Epithelial cell of esophagus (primary cell): ENCODE measurements at regions not wholly inside any gene's neighbourhood (a gene's known extent, or its start where the extent isn't known, plus 50 kb on each side); places are given as distances from the start of the nearest gene placed in this dataset.

ENCODE experiments used
- DNase-seq: peaks from one replicate; pipeline ENCODE4 v3.0.0; 2010; ENCODE audit warnings: low read depth
- H3K4me3 ChIP-seq: 2 replicates; pipeline ENCODE4 v1.5.1; 2011; ENCODE audit warnings: mild to moderate bottlenecking, low read length, control low read depth
- TF ChIP-seq, protein P1 (sequence below): IDR thresholded peaks from 2 replicates; pipeline ENCODE4 v1.5.1; 2011; ENCODE audit warnings: low read depth, mild to moderate bottlenecking, low read length, control low read depth, inconsistent platforms; ENCODE audit not compliant: insufficient read depth; ENCODE audit errors: missing control alignments

DNA sequence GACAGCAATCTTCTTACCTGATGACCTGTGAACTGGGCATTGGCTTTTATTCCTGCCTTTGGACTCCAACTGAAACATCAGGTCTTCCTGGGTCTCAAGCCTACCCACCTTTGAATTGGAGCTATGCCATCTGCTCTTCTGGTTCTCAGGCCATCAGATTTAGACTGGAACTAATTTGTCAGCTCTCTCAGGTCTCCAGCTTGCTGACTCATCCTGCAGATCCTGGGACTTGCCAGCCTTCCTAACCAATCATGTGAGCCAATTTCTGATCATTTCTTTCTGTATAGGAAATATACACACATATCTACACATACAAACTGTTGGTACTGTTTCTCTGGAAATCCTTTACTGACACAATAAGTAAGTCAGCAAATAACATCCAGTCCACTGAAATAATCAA, 65.3 kb upstream of the TSPAN8 start:
- DNase-seq: peak; percentile 4
- no peak overlapping the region for H3K4me3 ChIP-seq
- TF ChIP-seq, protein P1, sequence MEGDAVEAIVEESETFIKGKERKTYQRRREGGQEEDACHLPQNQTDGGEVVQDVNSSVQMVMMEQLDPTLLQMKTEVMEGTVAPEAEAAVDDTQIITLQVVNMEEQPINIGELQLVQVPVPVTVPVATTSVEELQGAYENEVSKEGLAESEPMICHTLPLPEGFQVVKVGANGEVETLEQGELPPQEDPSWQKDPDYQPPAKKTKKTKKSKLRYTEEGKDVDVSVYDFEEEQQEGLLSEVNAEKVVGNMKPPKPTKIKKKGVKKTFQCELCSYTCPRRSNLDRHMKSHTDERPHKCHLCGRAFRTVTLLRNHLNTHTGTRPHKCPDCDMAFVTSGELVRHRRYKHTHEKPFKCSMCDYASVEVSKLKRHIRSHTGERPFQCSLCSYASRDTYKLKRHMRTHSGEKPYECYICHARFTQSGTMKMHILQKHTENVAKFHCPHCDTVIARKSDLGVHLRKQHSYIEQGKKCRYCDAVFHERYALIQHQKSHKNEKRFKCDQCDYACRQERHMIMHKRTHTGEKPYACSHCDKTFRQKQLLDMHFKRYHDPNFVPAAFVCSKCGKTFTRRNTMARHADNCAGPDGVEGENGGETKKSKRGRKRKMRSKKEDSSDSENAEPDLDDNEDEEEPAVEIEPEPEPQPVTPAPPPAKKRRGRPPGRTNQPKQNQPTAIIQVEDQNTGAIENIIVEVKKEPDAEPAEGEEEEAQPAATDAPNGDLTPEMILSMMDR: no peak

DNA sequence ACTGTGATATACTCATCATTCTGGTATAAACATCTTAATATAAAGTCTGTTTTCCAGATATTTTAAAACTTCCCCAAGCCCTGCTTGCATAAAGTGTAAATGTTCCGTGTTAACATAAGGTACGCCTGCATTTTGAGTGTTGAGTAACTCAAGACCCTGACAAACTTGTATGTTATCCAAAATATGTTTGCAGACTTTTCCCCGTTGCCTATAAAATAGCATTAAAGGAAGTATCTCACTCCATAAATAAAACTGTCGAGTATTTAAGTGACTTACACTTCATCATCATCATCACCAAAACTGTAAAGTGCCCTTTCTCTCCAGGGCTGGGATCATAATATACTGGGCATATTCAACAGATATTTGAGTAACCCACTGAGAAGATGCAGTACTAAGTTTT, 64.6 kb upstream of the TSPAN8 start:
- TF ChIP-seq, protein P1: no peak
- no peak overlapping the region for H3K4me3 ChIP-seq
- no peak for DNase-seq

DNA sequence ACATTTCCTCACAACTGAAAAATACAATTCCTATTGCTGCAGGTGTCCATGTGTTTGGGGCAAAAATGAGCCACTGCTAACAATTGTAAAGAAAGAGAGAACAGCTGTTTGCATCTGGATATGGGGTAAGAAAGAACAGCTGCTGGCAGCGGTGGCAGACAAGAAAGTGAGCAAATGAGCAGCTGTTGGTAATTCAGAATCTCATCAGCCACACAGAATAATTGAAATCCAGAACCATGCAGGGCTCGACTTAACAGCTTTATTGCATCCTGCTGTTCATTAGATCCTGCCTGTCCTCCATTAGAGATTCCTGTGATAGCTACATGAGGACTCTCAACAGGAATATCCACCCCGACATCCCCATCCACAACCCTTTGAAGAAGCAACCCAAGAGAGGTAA, 62.5 kb upstream of the TSPAN8 start:
- no peak overlapping the region for H3K4me3 ChIP-seq

DNA sequence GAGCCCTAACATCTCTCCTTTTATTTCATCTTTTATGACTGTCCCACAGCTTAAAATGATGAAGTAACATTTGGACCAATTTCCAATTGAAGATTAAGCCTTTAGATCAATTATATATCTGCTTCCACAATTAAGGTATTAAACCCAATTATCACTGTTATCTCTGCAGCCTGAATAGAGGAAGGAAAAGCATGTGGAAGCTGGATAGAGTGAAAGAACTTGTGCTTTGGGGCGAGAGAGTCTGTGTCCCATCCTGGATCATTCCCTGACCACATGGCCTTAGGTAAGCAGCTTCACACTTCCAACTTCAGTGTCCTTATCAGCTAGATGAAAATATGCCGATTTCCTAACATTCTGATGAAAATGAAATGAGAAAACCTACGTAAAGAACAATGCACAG, 61.4 kb upstream of the TSPAN8 start:
- H3K4me3 ChIP-seq: no peak overlapping the region
- no peak for DNase-seq
- TF ChIP-seq, protein P1: no peak

More for the DNA sequence above, 62.5 kb upstream of the TSPAN8 start:
- TF ChIP-seq, protein P1: no peak
- no peak for DNase-seq

DNA sequence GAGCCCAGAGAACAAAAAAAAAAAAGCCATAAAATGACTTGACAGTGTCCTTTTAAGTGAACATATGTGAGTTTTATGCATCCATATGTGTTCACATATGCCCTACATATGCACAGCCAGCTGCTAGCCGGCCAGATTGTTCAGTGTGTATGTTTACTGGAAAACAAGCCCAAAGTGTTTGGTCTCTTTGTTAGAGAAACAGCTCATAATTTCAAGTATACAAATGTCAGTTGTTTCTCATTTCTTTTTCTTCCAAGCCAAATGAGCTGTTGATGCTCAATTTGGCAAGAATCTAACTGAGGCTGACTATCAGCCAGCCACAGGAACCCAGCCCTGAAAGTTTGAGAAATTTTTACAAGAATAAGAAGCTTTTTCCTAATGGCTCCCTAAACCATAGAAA, 60.8 kb upstream of the TSPAN8 start:
- TF ChIP-seq, protein P1: no peak
- no peak for DNase-seq
- H3K4me3 ChIP-seq: no peak overlapping the region

DNA sequence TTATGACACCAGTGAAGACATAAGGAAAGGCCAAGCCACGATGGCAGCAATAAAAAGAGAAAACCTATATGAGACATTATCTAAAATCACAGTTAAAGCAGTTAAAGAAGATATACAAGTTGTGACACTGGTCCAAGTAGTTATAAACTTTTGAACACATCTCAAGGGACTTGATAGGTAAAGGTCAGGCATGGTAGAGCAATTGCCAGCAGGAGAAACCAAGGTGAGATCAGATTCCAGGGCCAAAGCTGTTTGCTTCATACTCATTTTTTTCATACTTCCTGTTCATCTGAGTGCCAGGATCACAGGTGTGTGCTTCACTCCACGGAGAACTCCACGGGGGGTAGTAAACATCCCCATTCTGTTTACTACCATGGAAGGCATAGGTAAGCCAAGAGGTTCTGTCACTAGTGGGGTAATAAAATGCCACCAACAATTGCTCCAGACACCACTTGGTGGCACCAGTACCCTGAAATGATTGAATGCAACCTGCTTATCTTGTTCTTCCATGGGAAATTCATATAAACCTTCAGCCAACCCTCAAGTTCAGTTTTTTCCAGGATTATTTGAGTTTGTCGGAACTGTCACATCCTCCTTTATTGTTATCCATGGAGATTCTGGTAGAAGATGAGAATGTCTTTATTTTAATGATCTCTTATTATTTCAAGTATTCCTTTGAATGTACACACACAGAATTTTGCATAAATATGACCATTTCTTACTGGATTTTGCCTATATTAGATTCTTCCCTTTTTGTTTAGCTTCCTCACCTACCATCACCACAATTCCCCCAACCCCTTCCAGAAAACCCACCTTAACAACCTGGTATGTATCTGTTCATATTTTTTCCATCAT, 59.2 kb upstream of the TSPAN8 start:
- H3K4me3 ChIP-seq: no peak overlapping the region
- TF ChIP-seq, protein P1: peak; percentile 57
- DNase-seq: peak; percentile 53

DNA sequence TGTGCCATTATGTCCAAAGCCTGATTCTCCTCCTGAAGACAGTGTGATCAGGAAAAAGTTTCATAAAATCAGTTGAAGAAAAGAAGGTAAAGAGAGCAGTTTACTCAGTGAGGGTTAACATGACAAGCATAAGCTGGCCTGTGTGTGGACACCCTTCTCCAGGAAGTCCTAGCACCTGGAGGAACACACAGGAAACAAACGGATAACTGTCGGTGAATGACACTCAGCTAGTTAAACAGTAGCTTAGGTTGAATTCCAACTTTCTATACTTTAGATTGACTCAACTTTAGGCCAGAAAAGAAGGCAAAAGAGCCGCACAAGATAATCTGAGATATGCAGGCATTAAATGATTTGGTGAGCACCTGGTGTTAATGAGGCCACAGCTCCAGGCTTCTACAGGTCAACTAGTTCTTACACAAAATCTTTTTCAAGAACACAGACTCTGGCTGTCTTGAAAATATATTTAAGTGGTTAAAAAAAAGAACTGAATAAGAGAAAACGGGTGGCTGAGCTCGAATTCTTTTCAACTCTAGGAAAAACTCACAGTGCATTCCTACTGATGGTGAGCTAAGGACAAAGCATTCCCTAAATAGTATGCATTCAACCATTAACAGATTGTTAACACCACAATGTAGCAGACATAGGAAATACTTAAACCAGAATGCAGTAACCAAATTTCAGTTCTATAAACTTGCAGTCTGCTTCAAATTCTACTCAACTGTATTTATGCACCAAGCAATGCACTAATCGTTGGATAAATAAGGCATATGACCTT, 56.9 kb upstream of the TSPAN8 start:
- H3K4me3 ChIP-seq: no peak overlapping the region
- DNase-seq: no peak
- TF ChIP-seq, protein P1: no peak
